ENCODE measurements at regions not wholly inside any gene's neighbourhood (a gene's known extent, or its start where the extent isn't known, plus 50 kb on each side); places are given as distances from the start of the nearest gene placed in this dataset.

DNA sequence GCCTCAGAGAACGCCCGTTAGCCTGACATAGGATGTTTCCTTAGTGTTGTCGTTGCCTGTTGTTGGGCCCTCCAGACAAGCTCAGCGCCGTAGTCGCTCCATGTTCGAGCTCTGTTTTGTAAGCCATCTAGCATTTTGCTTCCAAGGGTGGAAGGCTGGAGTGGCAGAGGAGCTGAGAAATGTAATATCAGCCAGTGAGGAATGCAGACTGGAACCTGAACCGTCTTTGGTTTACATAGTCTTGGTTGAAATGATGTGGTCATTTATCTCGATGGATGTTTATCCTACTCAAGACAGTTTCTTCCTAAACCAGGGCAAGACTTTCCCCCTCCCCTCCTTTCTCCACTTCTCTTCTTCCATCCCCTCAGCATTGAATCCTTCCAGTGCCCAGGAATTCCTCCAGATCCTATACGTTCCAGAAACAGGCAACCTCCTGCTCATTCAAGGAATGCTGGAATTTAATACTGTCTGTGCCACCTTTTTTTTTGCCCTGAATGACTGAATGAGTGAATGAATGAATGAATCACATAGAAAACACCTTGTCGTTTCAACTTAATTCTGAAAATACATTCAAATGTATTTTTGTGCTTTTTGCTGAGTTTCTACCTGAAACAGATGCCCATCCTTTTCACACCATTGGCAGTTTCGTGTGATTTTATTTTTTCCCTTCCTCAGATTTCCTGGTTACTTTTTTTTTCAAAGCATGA, 109.5 kb upstream of the MBNL2 start:
- TF ChIP-seq, protein P1, sequence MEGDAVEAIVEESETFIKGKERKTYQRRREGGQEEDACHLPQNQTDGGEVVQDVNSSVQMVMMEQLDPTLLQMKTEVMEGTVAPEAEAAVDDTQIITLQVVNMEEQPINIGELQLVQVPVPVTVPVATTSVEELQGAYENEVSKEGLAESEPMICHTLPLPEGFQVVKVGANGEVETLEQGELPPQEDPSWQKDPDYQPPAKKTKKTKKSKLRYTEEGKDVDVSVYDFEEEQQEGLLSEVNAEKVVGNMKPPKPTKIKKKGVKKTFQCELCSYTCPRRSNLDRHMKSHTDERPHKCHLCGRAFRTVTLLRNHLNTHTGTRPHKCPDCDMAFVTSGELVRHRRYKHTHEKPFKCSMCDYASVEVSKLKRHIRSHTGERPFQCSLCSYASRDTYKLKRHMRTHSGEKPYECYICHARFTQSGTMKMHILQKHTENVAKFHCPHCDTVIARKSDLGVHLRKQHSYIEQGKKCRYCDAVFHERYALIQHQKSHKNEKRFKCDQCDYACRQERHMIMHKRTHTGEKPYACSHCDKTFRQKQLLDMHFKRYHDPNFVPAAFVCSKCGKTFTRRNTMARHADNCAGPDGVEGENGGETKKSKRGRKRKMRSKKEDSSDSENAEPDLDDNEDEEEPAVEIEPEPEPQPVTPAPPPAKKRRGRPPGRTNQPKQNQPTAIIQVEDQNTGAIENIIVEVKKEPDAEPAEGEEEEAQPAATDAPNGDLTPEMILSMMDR (IDR thresholded peaks at IDR 0.05): no peak
- TF ChIP-seq POLR2A (IDR thresholded peaks at IDR 0.05): no peak

Data from ovary (tissue), 3 donors.